ENCODE measurements at regions not wholly inside any gene's neighbourhood (a gene's known extent, or its start where the extent isn't known, plus 50 kb on each side); places are given as distances from the start of the nearest gene placed in this dataset.

DNA sequence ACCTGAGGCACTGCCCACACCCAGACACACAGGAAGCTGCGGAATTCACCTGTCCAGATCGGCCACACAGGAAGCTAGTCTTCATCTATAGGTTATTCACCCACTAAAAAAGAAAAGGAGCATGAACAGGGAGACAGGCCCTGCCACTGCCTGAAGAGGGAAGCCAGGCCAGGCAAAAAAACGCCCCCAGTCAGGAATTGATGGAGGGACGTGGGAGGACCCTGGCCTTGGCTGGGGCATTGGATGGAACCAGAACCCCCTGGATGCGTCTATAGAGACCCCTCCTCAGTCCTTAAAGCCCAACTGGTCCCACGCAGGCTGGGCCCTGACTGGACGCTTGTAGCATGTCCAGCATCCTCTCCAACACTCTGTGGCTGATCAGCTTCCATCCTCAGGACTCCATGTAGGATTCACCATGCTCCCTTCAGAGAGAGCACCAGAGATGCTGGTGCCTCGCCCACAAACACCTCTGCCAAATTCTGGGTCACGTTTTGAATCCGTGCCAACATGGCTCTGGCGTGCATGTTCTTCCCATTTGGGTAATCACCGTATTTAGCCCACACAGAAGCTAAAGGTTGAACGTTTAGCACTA lies 259.3 kb upstream of the TCERG1L start:
- no peak overlapping the region for H3K4me3 ChIP-seq
- no peaks in the 10 kb centered on the region for H3K36me3 ChIP-seq
- TF ChIP-seq, protein P1, sequence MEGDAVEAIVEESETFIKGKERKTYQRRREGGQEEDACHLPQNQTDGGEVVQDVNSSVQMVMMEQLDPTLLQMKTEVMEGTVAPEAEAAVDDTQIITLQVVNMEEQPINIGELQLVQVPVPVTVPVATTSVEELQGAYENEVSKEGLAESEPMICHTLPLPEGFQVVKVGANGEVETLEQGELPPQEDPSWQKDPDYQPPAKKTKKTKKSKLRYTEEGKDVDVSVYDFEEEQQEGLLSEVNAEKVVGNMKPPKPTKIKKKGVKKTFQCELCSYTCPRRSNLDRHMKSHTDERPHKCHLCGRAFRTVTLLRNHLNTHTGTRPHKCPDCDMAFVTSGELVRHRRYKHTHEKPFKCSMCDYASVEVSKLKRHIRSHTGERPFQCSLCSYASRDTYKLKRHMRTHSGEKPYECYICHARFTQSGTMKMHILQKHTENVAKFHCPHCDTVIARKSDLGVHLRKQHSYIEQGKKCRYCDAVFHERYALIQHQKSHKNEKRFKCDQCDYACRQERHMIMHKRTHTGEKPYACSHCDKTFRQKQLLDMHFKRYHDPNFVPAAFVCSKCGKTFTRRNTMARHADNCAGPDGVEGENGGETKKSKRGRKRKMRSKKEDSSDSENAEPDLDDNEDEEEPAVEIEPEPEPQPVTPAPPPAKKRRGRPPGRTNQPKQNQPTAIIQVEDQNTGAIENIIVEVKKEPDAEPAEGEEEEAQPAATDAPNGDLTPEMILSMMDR (IDR thresholded peaks at IDR 0.05): no peak
- TF ChIP-seq POLR2A (IDR thresholded peaks at IDR 0.05): no peak
- H3K9me3 ChIP-seq: no peaks in the 10 kb centered on the region
- no peaks in the 10 kb centered on the region for H3K27me3 ChIP-seq
- no peak overlapping the region for H3K27ac ChIP-seq
- no peak for DNase-seq
- H3K4me1 ChIP-seq: no peaks in the 10 kb centered on the region
- intact Hi-C loops (cut with DNase I; ENCODE audit: low total_unique reads): no loop called here

DNA sequence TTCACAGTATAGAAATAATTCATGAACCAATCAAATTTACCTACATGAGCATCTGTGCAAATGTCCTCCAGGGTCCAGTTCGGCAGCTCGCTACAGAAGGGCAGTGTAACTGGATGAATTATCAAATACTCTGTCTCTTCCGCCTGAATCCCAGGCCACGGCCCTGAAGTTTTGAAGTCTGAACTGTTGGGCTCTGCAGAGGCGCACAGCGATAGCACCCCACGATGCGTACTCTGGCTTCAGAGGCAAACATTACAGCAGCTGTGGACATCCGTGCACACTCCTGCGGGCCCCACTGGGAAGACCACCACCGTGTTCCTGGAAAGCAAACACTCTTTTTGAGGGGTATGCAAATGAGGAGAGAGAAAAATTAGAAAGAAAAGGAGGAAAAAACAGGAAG lies 259.8 kb upstream of the TCERG1L start:
- Histone ChIP-seq H3K27me3 (no peaks in the 10 kb centered on the region), H3K27ac (no peak overlapping the region), H3K4me3 (no peak overlapping the region), H3K4me1 (no peaks in the 10 kb centered on the region), H3K9me3 (no peaks in the 10 kb centered on the region), H3K36me3 (no peaks in the 10 kb centered on the region)
- DNase-seq: no peak
- intact Hi-C loops (cut with DNase I; ENCODE audit: low total_unique reads): no loop called here
- TF ChIP-seq, protein P1 (IDR thresholded peaks at IDR 0.05): no peak

DNA sequence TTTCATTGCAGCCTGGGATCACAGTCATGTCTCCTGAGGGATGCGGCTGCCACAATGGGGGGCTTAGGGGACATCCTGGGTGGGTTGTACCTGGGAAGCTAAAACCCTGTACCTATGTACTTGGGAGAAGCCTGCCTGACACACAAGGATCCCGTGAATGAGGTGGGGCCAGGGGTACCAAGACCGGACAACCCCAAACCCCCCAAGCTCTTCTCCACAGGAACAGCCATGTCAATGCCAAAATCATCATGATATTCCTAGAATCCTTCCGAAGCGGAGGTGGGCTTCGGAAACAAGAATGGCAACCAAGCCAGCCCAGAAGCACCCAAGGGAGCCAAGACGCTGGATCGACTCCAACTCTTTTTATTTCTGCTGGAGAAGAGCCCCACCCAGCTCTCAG lies 260.3 kb upstream of the TCERG1L start:
- H3K27ac ChIP-seq: no peak overlapping the region
- intact Hi-C loops (cut with DNase I; ENCODE audit: low total_unique reads): no loop called here
- no peaks in the 10 kb centered on the region for H3K36me3 ChIP-seq
- no peaks in the 10 kb centered on the region for H3K4me1 ChIP-seq
- no peaks in the 10 kb centered on the region for H3K27me3 ChIP-seq
- no peaks in the 10 kb centered on the region for H3K9me3 ChIP-seq
- DNase-seq: no peak
- TF ChIP-seq, protein P1 (IDR thresholded peaks at IDR 0.05): no peak
- TF ChIP-seq POLR2A (IDR thresholded peaks at IDR 0.05): no peak
- H3K4me3 ChIP-seq: no peak overlapping the region

DNA sequence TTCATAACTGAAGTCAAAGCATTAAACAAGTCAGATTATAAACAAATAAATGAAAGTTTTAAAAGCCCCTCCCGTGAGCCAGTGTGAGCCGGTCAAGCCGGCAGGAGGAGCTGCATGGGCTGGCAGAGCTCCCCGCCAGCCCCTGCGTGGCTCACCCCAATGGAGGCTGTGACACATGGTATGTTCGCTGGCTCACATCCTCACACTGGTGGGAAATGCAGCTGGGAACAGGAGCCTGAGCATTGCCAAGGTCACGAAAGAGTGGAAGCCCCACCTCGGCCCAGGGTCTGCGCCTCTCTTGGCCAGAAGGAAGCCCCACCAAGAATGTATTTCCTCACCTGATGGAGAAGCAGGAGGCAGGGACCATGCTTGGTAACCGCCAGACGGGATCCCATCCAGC lies 261.7 kb upstream of the TCERG1L start:
- Histone ChIP-seq H3K4me1 (no peaks in the 10 kb centered on the region), H3K9me3 (no peaks in the 10 kb centered on the region), H3K4me3 (no peak overlapping the region), H3K27ac (no peak overlapping the region), H3K36me3 (no peaks in the 10 kb centered on the region), H3K27me3 (no peaks in the 10 kb centered on the region)
- intact Hi-C loops (cut with DNase I; ENCODE audit: low total_unique reads): no loop called here
- TF ChIP-seq, protein P1 (IDR thresholded peaks at IDR 0.05): no peak
- TF ChIP-seq POLR2A (IDR thresholded peaks at IDR 0.05): no peak
- no peak for DNase-seq

DNA sequence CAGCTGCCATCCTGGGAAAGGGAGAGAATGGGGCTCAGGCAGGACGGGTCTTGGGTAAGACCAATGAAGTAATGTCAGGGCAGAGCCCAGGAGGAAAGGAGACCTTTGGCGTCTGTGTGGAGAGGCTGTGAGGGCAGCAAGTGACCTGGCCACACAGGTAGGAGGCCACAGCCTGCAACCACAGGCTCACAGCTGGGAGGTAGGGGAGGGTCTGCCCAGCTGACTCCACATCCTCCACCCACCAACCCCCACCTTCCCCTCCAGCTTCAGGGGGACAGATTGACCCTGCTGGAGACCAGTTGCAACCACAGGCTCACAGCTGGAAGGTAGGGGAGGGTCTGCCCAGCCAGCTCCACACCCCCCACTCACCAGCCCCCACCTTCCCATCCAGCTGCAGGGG lies 262.2 kb upstream of the TCERG1L start:
- no peak for TF ChIP-seq POLR2A (IDR thresholded peaks at IDR 0.05)
- TF ChIP-seq, protein P1 (IDR thresholded peaks at IDR 0.05): no peak
- H3K9me3 ChIP-seq: no peaks in the 10 kb centered on the region
- intact Hi-C loops (cut with DNase I; ENCODE audit: low total_unique reads): no loop called here
- H3K27me3 ChIP-seq: no peaks in the 10 kb centered on the region
- H3K36me3 ChIP-seq: no peaks in the 10 kb centered on the region
- H3K27ac ChIP-seq: no peak overlapping the region
- no peak overlapping the region for H3K4me3 ChIP-seq
- DNase-seq: no peak
- no peaks in the 10 kb centered on the region for H3K4me1 ChIP-seq

Measured in uterus (tissue), 3 donors.